ENCODE measurements at regions not wholly inside any gene's neighbourhood (a gene's known extent, or its start where the extent isn't known, plus 50 kb on each side); places are given as distances from the start of the nearest gene placed in this dataset.

DNA sequence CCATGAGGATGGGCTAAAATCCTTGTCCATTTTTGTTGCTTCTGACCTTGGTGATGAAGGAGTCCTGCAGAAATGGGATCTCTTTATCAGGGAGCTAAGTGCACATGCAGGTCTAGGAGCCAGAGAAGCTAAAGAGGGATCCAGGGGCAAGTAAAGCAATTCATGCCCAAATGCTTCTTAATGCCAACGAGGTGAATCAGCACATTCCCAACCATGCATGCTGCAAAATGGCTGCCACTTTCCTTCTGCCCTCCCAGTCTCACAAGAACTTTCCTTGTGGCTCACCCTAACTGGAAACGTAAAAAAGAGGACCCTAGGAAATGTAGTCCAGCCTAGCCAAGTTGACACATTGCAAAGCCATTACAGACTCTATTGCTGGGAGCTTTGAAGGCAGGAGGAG lies 298.4 kb downstream of the MAFB start:
- H3K4me2 ChIP-seq, result no peak overlapping the region
- H3K36me3 ChIP-seq (replicated peaks; ENCODE audit: insufficient read depth, low read depth), result no peaks in the 10 kb centered on the region
- H3K4me3 ChIP-seq, result no peak overlapping the region
- H2AFZ ChIP-seq, result no peak overlapping the region
- no peaks in the 10 kb centered on the region for H4K20me1 ChIP-seq (ENCODE audit: insufficient read depth, poor library complexity, severe bottlenecking)
- H3K27ac ChIP-seq, result no peak overlapping the region
- WGBS (ENCODE audit: low lambda C conversion rate, missing lambda C conversion rate), result 89% methylated on average over 2 of the region's 2 CpGs
- no peaks in the 10 kb centered on the region for H3K4me1 ChIP-seq (ENCODE audit: insufficient read depth)
- DNase-seq (ENCODE audit: low spot score), result no peak
- H3K9me3 ChIP-seq (ENCODE audit: low read depth), result no peaks in the 10 kb centered on the region
- H3K79me2 ChIP-seq, result no peaks in the 10 kb centered on the region
- H3K9me2 ChIP-seq (replicated peaks; ENCODE audit: insufficient read depth), result no peaks in the 10 kb centered on the region
- no peaks in the 10 kb centered on the region for H3K27me3 ChIP-seq
- TF ChIP-seq EZH2 (IDR thresholded peaks at IDR 0.05; ENCODE audit: borderline replicate concordance) (no peak), EZH2phosphoT487 (IDR thresholded peaks at IDR 0.05; ENCODE audit: low read depth, severe bottlenecking, unreplicated experiment) (no peak)
- TF ChIP-seq, protein P1, sequence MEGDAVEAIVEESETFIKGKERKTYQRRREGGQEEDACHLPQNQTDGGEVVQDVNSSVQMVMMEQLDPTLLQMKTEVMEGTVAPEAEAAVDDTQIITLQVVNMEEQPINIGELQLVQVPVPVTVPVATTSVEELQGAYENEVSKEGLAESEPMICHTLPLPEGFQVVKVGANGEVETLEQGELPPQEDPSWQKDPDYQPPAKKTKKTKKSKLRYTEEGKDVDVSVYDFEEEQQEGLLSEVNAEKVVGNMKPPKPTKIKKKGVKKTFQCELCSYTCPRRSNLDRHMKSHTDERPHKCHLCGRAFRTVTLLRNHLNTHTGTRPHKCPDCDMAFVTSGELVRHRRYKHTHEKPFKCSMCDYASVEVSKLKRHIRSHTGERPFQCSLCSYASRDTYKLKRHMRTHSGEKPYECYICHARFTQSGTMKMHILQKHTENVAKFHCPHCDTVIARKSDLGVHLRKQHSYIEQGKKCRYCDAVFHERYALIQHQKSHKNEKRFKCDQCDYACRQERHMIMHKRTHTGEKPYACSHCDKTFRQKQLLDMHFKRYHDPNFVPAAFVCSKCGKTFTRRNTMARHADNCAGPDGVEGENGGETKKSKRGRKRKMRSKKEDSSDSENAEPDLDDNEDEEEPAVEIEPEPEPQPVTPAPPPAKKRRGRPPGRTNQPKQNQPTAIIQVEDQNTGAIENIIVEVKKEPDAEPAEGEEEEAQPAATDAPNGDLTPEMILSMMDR (IDR thresholded peaks at IDR 0.05; ENCODE audit: poor library complexity), result no peak

DNA sequence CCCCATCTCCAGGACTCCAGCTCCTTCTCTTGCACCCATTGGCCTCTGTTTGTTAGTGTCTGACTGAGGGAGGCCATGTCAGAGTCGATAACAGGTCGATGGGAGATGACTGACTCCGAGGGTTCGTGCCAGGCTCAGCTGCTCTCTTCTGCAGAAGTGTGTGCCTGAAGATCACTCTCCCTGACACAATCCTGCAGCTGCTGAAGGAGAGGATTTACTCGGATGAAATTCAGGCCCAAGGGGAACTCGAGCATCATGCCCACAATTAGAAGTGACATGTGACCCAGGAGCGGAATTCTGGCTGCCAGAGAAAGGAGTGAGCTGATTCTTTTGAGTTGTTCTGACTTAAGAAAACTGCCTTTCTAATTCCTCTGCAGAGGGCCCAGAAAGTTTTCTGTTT lies 318.2 kb downstream of the MAFB start:
- 80% methylated on average over 7 of the region's 7 CpGs for whole genome bisulfite sequencing (ENCODE audit: low lambda C conversion rate, missing lambda C conversion rate)
- Histone ChIP-seq H3K4me1 (ENCODE audit: insufficient read depth) (no peaks in the 10 kb centered on the region), H3K9me3 (ENCODE audit: low read depth) (no peaks in the 10 kb centered on the region), H3K36me3 (replicated peaks; ENCODE audit: insufficient read depth, low read depth) (no peaks in the 10 kb centered on the region), H2AFZ (no peak overlapping the region), H3K4me2 (no peak overlapping the region), H3K4me3 (no peak overlapping the region), H3K9me2 (replicated peaks; ENCODE audit: insufficient read depth) (no peaks in the 10 kb centered on the region), H3K79me2 (no peaks in the 10 kb centered on the region), H3K27ac (no peak overlapping the region), H4K20me1 (ENCODE audit: insufficient read depth, poor library complexity, severe bottlenecking) (no peaks in the 10 kb centered on the region), H3K27me3 (no peaks in the 10 kb centered on the region)
- DNase-seq (ENCODE audit: low spot score), result no peak
- TF ChIP-seq, protein P1 (IDR thresholded peaks at IDR 0.05; ENCODE audit: poor library complexity), result no peak
- TF ChIP-seq EZH2 (IDR thresholded peaks at IDR 0.05; ENCODE audit: borderline replicate concordance) (no peak), EZH2phosphoT487 (IDR thresholded peaks at IDR 0.05; ENCODE audit: low read depth, severe bottlenecking, unreplicated experiment) (no peak)

DNA sequence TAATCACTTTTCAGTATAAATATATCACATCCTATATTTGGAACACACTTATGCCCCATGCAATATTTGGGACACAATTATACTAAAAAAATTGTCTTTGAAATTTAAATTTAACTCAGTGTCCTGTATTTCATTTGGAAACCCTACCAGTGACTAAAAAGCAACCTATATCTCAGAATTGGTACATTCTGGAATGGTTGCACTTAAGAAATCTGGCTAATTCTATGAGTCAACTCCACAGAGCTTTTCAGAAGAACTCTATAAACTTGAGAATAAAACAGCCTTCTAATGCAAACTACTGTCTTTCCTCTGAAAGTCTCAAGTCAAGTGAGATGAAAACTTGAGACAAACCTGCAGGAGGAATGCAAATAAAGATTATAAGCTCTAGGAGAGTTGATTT lies 320.2 kb downstream of the MAFB start:
- no peak overlapping the region for H3K4me2 ChIP-seq
- no peaks in the 10 kb centered on the region for H3K27me3 ChIP-seq
- H3K36me3 ChIP-seq (replicated peaks; ENCODE audit: insufficient read depth, low read depth), result no peaks in the 10 kb centered on the region
- H4K20me1 ChIP-seq (ENCODE audit: insufficient read depth, poor library complexity, severe bottlenecking), result no peaks in the 10 kb centered on the region
- H3K79me2 ChIP-seq, result no peaks in the 10 kb centered on the region
- H3K4me3 ChIP-seq, result no peak overlapping the region
- no peak for DNase-seq (ENCODE audit: low spot score)
- TF ChIP-seq EZH2phosphoT487 (IDR thresholded peaks at IDR 0.05; ENCODE audit: low read depth, severe bottlenecking, unreplicated experiment) (no peak), EZH2 (IDR thresholded peaks at IDR 0.05; ENCODE audit: borderline replicate concordance) (no peak)
- TF ChIP-seq, protein P1 (IDR thresholded peaks at IDR 0.05; ENCODE audit: poor library complexity), result no peak
- H3K4me1 ChIP-seq (ENCODE audit: insufficient read depth), result no peaks in the 10 kb centered on the region
- H3K9me2 ChIP-seq (replicated peaks; ENCODE audit: insufficient read depth), result no peaks in the 10 kb centered on the region
- no peak overlapping the region for H3K27ac ChIP-seq
- H3K9me3 ChIP-seq (ENCODE audit: low read depth), result no peaks in the 10 kb centered on the region
- H2AFZ ChIP-seq, result no peak overlapping the region

DNA sequence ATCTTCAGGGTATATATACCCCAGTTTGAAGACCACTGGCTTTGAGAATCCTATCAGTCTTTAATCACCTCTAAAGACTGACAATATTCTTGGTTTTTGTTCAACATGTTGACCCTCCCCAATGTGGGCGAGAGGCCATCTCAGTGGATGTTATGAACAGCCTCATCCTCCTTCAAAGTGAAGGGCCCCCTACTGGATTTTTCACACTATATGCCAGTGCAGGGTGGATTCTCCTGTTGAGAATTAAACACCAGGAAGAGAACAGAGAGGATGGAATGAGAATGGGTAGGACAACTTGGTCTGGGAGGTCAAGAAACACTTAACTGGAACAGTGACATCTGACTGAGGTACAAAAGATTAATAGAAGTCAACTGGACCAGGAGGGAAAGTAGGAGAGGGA lies 327.1 kb downstream of the MAFB start:
- 73% methylated on average over 1 of the region's 1 CpG for WGBS (ENCODE audit: low lambda C conversion rate, missing lambda C conversion rate)
- DNase-seq (ENCODE audit: low spot score), result no peak
- H2AFZ ChIP-seq, result no peak overlapping the region

More for the DNA sequence above, 327.1 kb downstream of the MAFB start:
- no peaks in the 10 kb centered on the region for H3K36me3 ChIP-seq (replicated peaks; ENCODE audit: insufficient read depth, low read depth)
- H4K20me1 ChIP-seq (ENCODE audit: insufficient read depth, poor library complexity, severe bottlenecking), result no peaks in the 10 kb centered on the region
- no peaks in the 10 kb centered on the region for H3K9me3 ChIP-seq (ENCODE audit: low read depth)
- H3K9me2 ChIP-seq (replicated peaks; ENCODE audit: insufficient read depth), result no peaks in the 10 kb centered on the region
- no peak overlapping the region for H3K4me2 ChIP-seq
- H3K27me3 ChIP-seq, result no peaks in the 10 kb centered on the region
- no peaks in the 10 kb centered on the region for H3K4me1 ChIP-seq (ENCODE audit: insufficient read depth)
- no peaks in the 10 kb centered on the region for H3K79me2 ChIP-seq
- no peak overlapping the region for H3K4me3 ChIP-seq
- no peak overlapping the region for H3K27ac ChIP-seq
- TF ChIP-seq, protein P1 (IDR thresholded peaks at IDR 0.05; ENCODE audit: poor library complexity), result no peak
- TF ChIP-seq EZH2phosphoT487 (IDR thresholded peaks at IDR 0.05; ENCODE audit: low read depth, severe bottlenecking, unreplicated experiment) (no peak), EZH2 (IDR thresholded peaks at IDR 0.05; ENCODE audit: borderline replicate concordance) (no peak)
